Smooth muscle cell (in vitro differentiated cells): ENCODE measurements at regions not wholly inside any gene's neighbourhood (a gene's known extent, or its start where the extent isn't known, plus 50 kb on each side); places are given as distances from the start of the nearest gene placed in this dataset.

ENCODE experiments used
- DNase-seq: peaks from one replicate; lab custom pipeline; 2025; ENCODE audit not compliant: unreplicated experiment; lab: John Stamatoyannopoulos, UW
- H2AFZ ChIP-seq: fragments of 200-600 bp; sonication (generic); 2 replicates; pipeline ENCODE4 v1.6.0; 2016; ENCODE audit warnings: antibody characterized with exemption, low read depth, mild to moderate bottlenecking
- H3F3A ChIP-seq: fragments of 200-600 bp; sonication (generic); 2 replicates; pipeline ENCODE4 v1.6.0; 2017; ENCODE audit warnings: antibody characterized with exemption, low read depth
- H3K27ac ChIP-seq: fragments of 200-600 bp; sonication (generic); 2 replicates; pipeline ENCODE4 v1.5.1; 2016; ENCODE audit warnings: low read depth, mild to moderate bottlenecking
- H3K27me3 ChIP-seq: fragments of 200-600 bp; sonication (generic); 2 replicates; pipeline ENCODE4 v1.6.1; 2016; ENCODE audit warnings: low read depth, mild to moderate bottlenecking
- H3K36me3 ChIP-seq: fragments of 200-600 bp; sonication (generic); 2 replicates; pipeline ENCODE4 v1.5.1; 2016; ENCODE audit warnings: low read depth
- H3K4me1 ChIP-seq: fragments of 200-600 bp; sonication (generic); 2 replicates; pipeline ENCODE4 v1.5.1; 2016; ENCODE audit warnings: low read depth
- H3K4me2 ChIP-seq: fragments of 200-600 bp; sonication (generic); 2 replicates; pipeline ENCODE4 v1.6.0; 2016; ENCODE audit warnings: mild to moderate bottlenecking
- H3K4me3 ChIP-seq: fragments of 200-600 bp; sonication (generic); 2 replicates; pipeline ENCODE4 v1.5.1; 2016; ENCODE audit warnings: mild to moderate bottlenecking
- H3K79me2 ChIP-seq: fragments of 200-600 bp; sonication (generic); 2 replicates; pipeline ENCODE4 v1.6.0; 2016; ENCODE audit warnings: low read depth, mild to moderate bottlenecking
- H3K9ac ChIP-seq: fragments of 200-600 bp; sonication (generic); 2 replicates; pipeline ENCODE4 v1.6.0; 2016; ENCODE audit warnings: low read depth
- H3K9me3 ChIP-seq: fragments of 200-600 bp; sonication (generic); replicated peaks from 2 replicates; pipeline ENCODE4 v1.5.1; 2016; ENCODE audit warnings: low read depth
- H4K20me1 ChIP-seq: fragments of 200-600 bp; sonication (generic); 2 replicates; pipeline ENCODE4 v1.6.0; 2016; ENCODE audit warnings: low read depth
- WGBS: methylation state at CpG from one replicate; pipeline ENCODE4 v1.1.7; 2016; ENCODE audit warnings: low lambda C conversion rate; 5-methylcytosine and 5-hydroxymethylcytosine counted together
- TF ChIP-seq, protein P1 (sequence below): fragments of 200-600 bp; sonication (generic); IDR thresholded peaks from 2 replicates; pipeline ENCODE4 v1.5.1; 2017; ENCODE audit warnings: borderline replicate concordance, mild to moderate bottlenecking, antibody characterized with exemption; ENCODE audit not compliant: insufficient read depth, poor library complexity, severe bottlenecking

- Histone ChIP-seq H3K27ac (no peak overlapping the region), H3K4me1 (no peaks in the 10 kb centered on the region), H3K36me3 (no peaks in the 10 kb centered on the region), H4K20me1 (no peaks in the 10 kb centered on the region), H3K27me3 (no peaks in the 10 kb centered on the region), H3K4me2 (no peak overlapping the region), H3K4me3 (no peak overlapping the region), H3K79me2 (no peaks in the 10 kb centered on the region), H3K9me3 (no peaks in the 10 kb centered on the region), H3F3A (no peaks in the 10 kb centered on the region), H3K9ac (no peak overlapping the region), H2AFZ (no peak overlapping the region)
- TF ChIP-seq, protein P1, sequence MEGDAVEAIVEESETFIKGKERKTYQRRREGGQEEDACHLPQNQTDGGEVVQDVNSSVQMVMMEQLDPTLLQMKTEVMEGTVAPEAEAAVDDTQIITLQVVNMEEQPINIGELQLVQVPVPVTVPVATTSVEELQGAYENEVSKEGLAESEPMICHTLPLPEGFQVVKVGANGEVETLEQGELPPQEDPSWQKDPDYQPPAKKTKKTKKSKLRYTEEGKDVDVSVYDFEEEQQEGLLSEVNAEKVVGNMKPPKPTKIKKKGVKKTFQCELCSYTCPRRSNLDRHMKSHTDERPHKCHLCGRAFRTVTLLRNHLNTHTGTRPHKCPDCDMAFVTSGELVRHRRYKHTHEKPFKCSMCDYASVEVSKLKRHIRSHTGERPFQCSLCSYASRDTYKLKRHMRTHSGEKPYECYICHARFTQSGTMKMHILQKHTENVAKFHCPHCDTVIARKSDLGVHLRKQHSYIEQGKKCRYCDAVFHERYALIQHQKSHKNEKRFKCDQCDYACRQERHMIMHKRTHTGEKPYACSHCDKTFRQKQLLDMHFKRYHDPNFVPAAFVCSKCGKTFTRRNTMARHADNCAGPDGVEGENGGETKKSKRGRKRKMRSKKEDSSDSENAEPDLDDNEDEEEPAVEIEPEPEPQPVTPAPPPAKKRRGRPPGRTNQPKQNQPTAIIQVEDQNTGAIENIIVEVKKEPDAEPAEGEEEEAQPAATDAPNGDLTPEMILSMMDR, result no peak
- DNase-seq, result no peak
- 86% methylated on average over 23 of the region's 23 CpGs for WGBS
Measured at GRCh38 chr22:19634226-19634975, 79.9 kb upstream of the SEPTIN5 start.

- Histone ChIP-seq H3K4me1 (no peaks in the 10 kb centered on the region), H3K9me3 (no peaks in the 10 kb centered on the region), H3K27ac (no peak overlapping the region), H3K4me3 (no peak overlapping the region), H4K20me1 (no peaks in the 10 kb centered on the region), H3K79me2 (no peaks in the 10 kb centered on the region), H2AFZ (no peak overlapping the region), H3K4me2 (no peak overlapping the region), H3K9ac (no peak overlapping the region), H3F3A (no peaks in the 10 kb centered on the region), H3K27me3 (no peaks in the 10 kb centered on the region), H3K36me3 (no peaks in the 10 kb centered on the region)
- DNase-seq, result no peak
- TF ChIP-seq, protein P1, result no peak
- 86% methylated on average over 3 of the region's 3 CpGs for WGBS
Measured at GRCh38 chr22:19635644-19636043, 78.7 kb upstream of the SEPTIN5 start.

- Histone ChIP-seq H3K4me3 (no peak overlapping the region), H3K4me1 (no peaks in the 10 kb centered on the region), H3F3A (no peaks in the 10 kb centered on the region), H3K36me3 (no peaks in the 10 kb centered on the region), H3K4me2 (no peak overlapping the region), H3K27ac (no peak overlapping the region), H3K27me3 (no peaks in the 10 kb centered on the region), H2AFZ (no peak overlapping the region), H3K9me3 (no peaks in the 10 kb centered on the region), H4K20me1 (no peaks in the 10 kb centered on the region), H3K9ac (no peak overlapping the region), H3K79me2 (no peaks in the 10 kb centered on the region)
- WGBS, result 92% methylated on average over 18 of the region's 18 CpGs
- no peak for DNase-seq
- TF ChIP-seq, protein P1, result no peak
Measured at GRCh38 chr22:19636696-19637407, 77.5 kb upstream of the SEPTIN5 start.
